Activated CD4-positive, alpha-beta memory T cell treated with anti-CD3 and anti-CD28 coated beads, Interleukin-2, amount 10 ng/mL, durations not matched to agents 7 days and 5 days (primary cell): ENCODE measurements at regions not wholly inside any gene's neighbourhood (a gene's known extent, or its start where the extent isn't known, plus 50 kb on each side); places are given as distances from the start of the nearest gene placed in this dataset.

Experiments used
- CTCF ChIA-PET: fragments of 350-600 bp; sonication (Branson Sonifier 250); formaldehyde crosslinking; loops from one replicate; lab custom pipeline; 2021; ENCODE audit warnings: antibody characterized with exemption, inconsistent platforms; lab: Charles Lee
- POLR2A ChIA-PET: fragments of 350-600 bp; sonication (Branson Sonifier 250); formaldehyde crosslinking; loops from one replicate; lab custom pipeline; 2021; ENCODE audit warnings: antibody characterized with exemption; lab: Charles Lee
- DNase-seq: peaks from one replicate; pipeline ENCODE4 v3.0.0-alpha.2; 2020
- H3K27ac Mint-ChIP-seq: one replicate; pipeline ENCODE4 v1.8.0; 2021; ENCODE audit warnings: mild to moderate bottlenecking, mixed read lengths
- H3K27me3 Mint-ChIP-seq: one replicate; pipeline ENCODE4 v1.8.0; 2021; ENCODE audit warnings: mixed read lengths
- H3K36me3 Mint-ChIP-seq: one replicate; pipeline ENCODE4 v1.8.0; 2021; ENCODE audit warnings: low read depth, mixed read lengths
- H3K4me1 Mint-ChIP-seq: one replicate; pipeline ENCODE4 v1.8.0; 2021; ENCODE audit warnings: mixed read lengths
- H3K4me3 Mint-ChIP-seq: one replicate; pipeline ENCODE4 v1.8.0; 2021; ENCODE audit warnings: mild to moderate bottlenecking, mixed read lengths
- H3K9me3 Mint-ChIP-seq: one replicate; pipeline ENCODE4 v1.8.0; 2021; ENCODE audit warnings: mixed read lengths

GRCh38 chr3:86740751-86741150, 250.2 kb downstream of the VGLL3 start:
- Mint-ChIP-seq H3K9me3 (no peaks in the 10 kb centered on the region), H3K4me1 (no peaks in the 10 kb centered on the region), H3K4me3 (no peak overlapping the region), H3K27me3 (no peaks in the 10 kb centered on the region), H3K27ac (no peak overlapping the region), H3K36me3 (no peaks in the 10 kb centered on the region)
- ChIA-PET POLR2A (no interaction called here), CTCF (no interaction called here)
- DNase-seq, result no peak

- POLR2A ChIA-PET, result no interaction called here
- H3K27me3 Mint-ChIP-seq, result no peaks in the 10 kb centered on the region
- DNase-seq, result no peak
- H3K36me3 Mint-ChIP-seq, result no peaks in the 10 kb centered on the region
- no peak overlapping the region for H3K4me3 Mint-ChIP-seq
- CTCF ChIA-PET, result no interaction called here
- no peaks in the 10 kb centered on the region for H3K9me3 Mint-ChIP-seq
- H3K27ac Mint-ChIP-seq, result no peak overlapping the region
- H3K4me1 Mint-ChIP-seq, result no peaks in the 10 kb centered on the region
Measured at GRCh38 chr3:86739244-86739643, 251.7 kb downstream of the VGLL3 start.

GRCh38 chr3:86738684-86739083, 252.3 kb downstream of the VGLL3 start:
- H3K4me1 Mint-ChIP-seq, result no peaks in the 10 kb centered on the region
- ChIA-PET CTCF (no interaction called here), POLR2A (no interaction called here)
- no peak overlapping the region for H3K4me3 Mint-ChIP-seq
- DNase-seq, result no peak
- H3K36me3 Mint-ChIP-seq, result no peaks in the 10 kb centered on the region
- no peaks in the 10 kb centered on the region for H3K27me3 Mint-ChIP-seq
- no peaks in the 10 kb centered on the region for H3K9me3 Mint-ChIP-seq
- no peak overlapping the region for H3K27ac Mint-ChIP-seq

- Mint-ChIP-seq H3K4me1 (no peaks in the 10 kb centered on the region), H3K27me3 (no peaks in the 10 kb centered on the region), H3K9me3 (peaks cover 4% of the 10 kb centered on the region), H3K27ac (no peak overlapping the region), H3K36me3 (no peaks in the 10 kb centered on the region), H3K4me3 (no peak overlapping the region)
- ChIA-PET CTCF (no interaction called here), POLR2A (no interaction called here)
- no peak for DNase-seq
Measured at GRCh38 chr3:86737517-86737916, 253.4 kb downstream of the VGLL3 start.

GRCh38 chr3:86733257-86733656, 257.7 kb downstream of the VGLL3 start:
- ChIA-PET CTCF (no interaction called here), POLR2A (no interaction called here)
- Mint-ChIP-seq H3K27ac (no peak overlapping the region), H3K4me1 (no peaks in the 10 kb centered on the region), H3K4me3 (no peak overlapping the region), H3K27me3 (no peaks in the 10 kb centered on the region), H3K36me3 (no peaks in the 10 kb centered on the region), H3K9me3 (peaks cover 14% of the 10 kb centered on the region)
- no peak for DNase-seq

- CTCF ChIA-PET, result no interaction called here
- POLR2A ChIA-PET, result no interaction called here
- Mint-ChIP-seq H3K4me1 (no peaks in the 10 kb centered on the region), H3K27ac (no peak overlapping the region), H3K9me3 (peaks cover 14% of the 10 kb centered on the region), H3K4me3 (no peak overlapping the region), H3K27me3 (no peaks in the 10 kb centered on the region), H3K36me3 (no peaks in the 10 kb centered on the region)
- DNase-seq, result no peak
Measured at GRCh38 chr3:86731501-86731901, 259.4 kb downstream of the VGLL3 start.

- H3K4me1 Mint-ChIP-seq, result no peaks in the 10 kb centered on the region
- CTCF ChIA-PET, result no interaction called here
- no peak for DNase-seq
Measured at GRCh38 chr3:86723433-86723832, 267.5 kb downstream of the VGLL3 start.

GRCh38 chr3:86711634-86712033, 279.3 kb downstream of the VGLL3 start:
- Mint-ChIP-seq H3K4me1 (no peaks in the 10 kb centered on the region), H3K4me3 (no peak overlapping the region), H3K27ac (no peak overlapping the region), H3K36me3 (no peaks in the 10 kb centered on the region), H3K27me3 (no peaks in the 10 kb centered on the region), H3K9me3 (peaks cover 6% of the 10 kb centered on the region)
- DNase-seq, result no peak
- CTCF ChIA-PET, result no interaction called here
- POLR2A ChIA-PET, result no interaction called here

More at GRCh38 chr3:86723433-86723832, 267.5 kb downstream of the VGLL3 start:
- POLR2A ChIA-PET, result no interaction called here
- Mint-ChIP-seq H3K9me3 (no peaks in the 10 kb centered on the region), H3K27ac (no peak overlapping the region), H3K4me3 (no peak overlapping the region), H3K36me3 (no peaks in the 10 kb centered on the region), H3K27me3 (no peaks in the 10 kb centered on the region)

GRCh38 chr3:86708893-86709292, 282.1 kb downstream of the VGLL3 start:
- ChIA-PET CTCF (no interaction called here), POLR2A (no interaction called here)
- Mint-ChIP-seq H3K4me3 (no peak overlapping the region), H3K27me3 (no peaks in the 10 kb centered on the region), H3K9me3 (peaks cover 7% of the 10 kb centered on the region), H3K27ac (no peak overlapping the region), H3K36me3 (no peaks in the 10 kb centered on the region), H3K4me1 (no peaks in the 10 kb centered on the region)
- no peak for DNase-seq

GRCh38 chr3:86702381-86702958, 288.5 kb downstream of the VGLL3 start:
- POLR2A ChIA-PET, result no interaction called here
- Mint-ChIP-seq H3K36me3 (no peaks in the 10 kb centered on the region), H3K27ac (no peak overlapping the region), H3K4me3 (no peak overlapping the region), H3K27me3 (no peaks in the 10 kb centered on the region), H3K4me1 (no peaks in the 10 kb centered on the region), H3K9me3 (peaks cover 3% of the 10 kb centered on the region)
- DNase-seq, result no peak
- CTCF ChIA-PET, result no interaction called here

GRCh38 chr3:86695752-86696151, 295.2 kb downstream of the VGLL3 start:
- no peak for DNase-seq
- Mint-ChIP-seq H3K9me3 (peaks cover 2% of the 10 kb centered on the region), H3K4me1 (no peaks in the 10 kb centered on the region), H3K36me3 (no peaks in the 10 kb centered on the region), H3K27ac (no peak overlapping the region), H3K4me3 (no peak overlapping the region), H3K27me3 (no peaks in the 10 kb centered on the region)
- POLR2A ChIA-PET, result no interaction called here
- CTCF ChIA-PET, result no interaction called here

- H3K4me3 Mint-ChIP-seq, result no peak overlapping the region
- DNase-seq, result no peak
- H3K4me1 Mint-ChIP-seq, result no peaks in the 10 kb centered on the region
- POLR2A ChIA-PET, result no interaction called here
- no peaks in the 10 kb centered on the region for H3K27me3 Mint-ChIP-seq
- H3K36me3 Mint-ChIP-seq, result no peaks in the 10 kb centered on the region
- CTCF ChIA-PET, result no interaction called here
- H3K27ac Mint-ChIP-seq, result no peak overlapping the region
- H3K9me3 Mint-ChIP-seq, result peaks cover 12% of the 10 kb centered on the region
Measured at GRCh38 chr3:86673991-86674390, 317.0 kb downstream of the VGLL3 start.

- Mint-ChIP-seq H3K9me3 (peaks cover 1% of the 10 kb centered on the region), H3K36me3 (no peaks in the 10 kb centered on the region), H3K4me1 (no peaks in the 10 kb centered on the region), H3K4me3 (no peak overlapping the region), H3K27me3 (no peaks in the 10 kb centered on the region), H3K27ac (no peak overlapping the region)
- DNase-seq, result no peak
- ChIA-PET CTCF (no interaction called here), POLR2A (no interaction called here)
Measured at GRCh38 chr3:86661817-86662216, 329.1 kb downstream of the VGLL3 start.

GRCh38 chr3:86658876-86659275, 332.1 kb downstream of the VGLL3 start:
- no peak for DNase-seq
- H3K4me3 Mint-ChIP-seq, result no peak overlapping the region
- peaks cover 2% of the 10 kb centered on the region for H3K9me3 Mint-ChIP-seq
- H3K27ac Mint-ChIP-seq, result no peak overlapping the region
- H3K4me1 Mint-ChIP-seq, result no peaks in the 10 kb centered on the region
- POLR2A ChIA-PET, result interaction anchor here (0.6 kb wide), 1 partner anchor 418 kb away, joined by 3 read pairs; no protein-coding TSS in a partner anchor
- H3K27me3 Mint-ChIP-seq, result no peaks in the 10 kb centered on the region
- H3K36me3 Mint-ChIP-seq, result no peaks in the 10 kb centered on the region
- CTCF ChIA-PET, result no interaction called here
